Prostate gland (tissue), 2 donors: ENCODE measurements at regions not wholly inside any gene's neighbourhood (a gene's known extent, or its start where the extent isn't known, plus 50 kb on each side); places are given as distances from the start of the nearest gene placed in this dataset.
"Not testable (repeated sequence)": the region's sequence is repeated elsewhere in the genome, so short reads cannot be mapped to it uniquely, and the experiment has no call there.

Experiments
- DNase-seq: peaks from one replicate; pipeline ENCODE4 v3.0.0-alpha.2; 2019; ENCODE audit warnings: low spot score
- H3K27ac ChIP-seq, 2 donors: fragments of 200-600 bp; sonication (generic); 2 replicates each; pipeline ENCODE4 v1.5.1; 2017 to 2019
- H3K27me3 ChIP-seq: fragments of 200-600 bp; sonication (generic); replicated peaks from 2 replicates; pipeline ENCODE4 v1.5.1; 2019; ENCODE audit not compliant: insufficient read depth
- H3K36me3 ChIP-seq, 2 donors: fragments of 200-600 bp; sonication (generic); 1 replicate in 1 of 2; 2 replicates in 1 of 2; pipeline versions ENCODE4 v1.5.1 to v1.8.1; 2017 to 2019
- H3K4me1 ChIP-seq: fragments of 200-600 bp; sonication (generic); replicated peaks from 2 replicates; pipeline ENCODE4 v1.5.1; 2019
- H3K4me3 ChIP-seq, 2 donors: fragments of 200-600 bp; sonication (generic); 2 replicates each; pipeline ENCODE4 v1.5.1; 2017 to 2019
- H3K9me3 ChIP-seq: fragments of 200-600 bp; sonication (generic); 2 replicates; pipeline ENCODE4 v1.5.1; 2017
- POLR2A ChIP-seq: fragments of 450-650 bp; IDR thresholded peaks from one replicate; pipeline ENCODE4 v1.6.1; 2016; ENCODE audit warnings: antibody characterized with exemption, mild to moderate bottlenecking
- POLR2AphosphoS5 ChIP-seq: sonication (generic); formaldehyde crosslinking; IDR thresholded peaks from one replicate; pipeline ENCODE4 v1.6.1; 2017; ENCODE audit warnings: antibody characterized with exemption
- WGBS: methylation state at CpG from one replicate; pipeline ENCODE4 v1.1.5; 2018; 5-methylcytosine and 5-hydroxymethylcytosine counted together
- intact Hi-C: fragments of 100-400 bp; cut with DNase I; formaldehyde crosslinking; loops from one replicate; pipeline ENCODE4 v1.14.2; 2022
- TF ChIP-seq, protein P1 (sequence below), 4 experiments: fragments of 200-600 bp in 2 of 4; fragments of 450-650 bp in 2 of 4; sonication (generic) in 2 of 4; IDR thresholded peaks; 1 replicate in 3 of 4; 2 replicates in 1 of 4; pipeline ENCODE4 v1.5.1; 2016 to 2019; ENCODE audit warnings: antibody characterized with exemption in 4 of 4, mild to moderate bottlenecking in 2 of 4, moderate library complexity in 2 of 4

GRCh38 chr9:97221478-97222355 lies 85.7 kb upstream of the CCDC180 start:
- intact Hi-C loops, H3K9me3 ChIP-seq, H3K27ac ChIP-seq, H3K36me3 ChIP-seq, H3K27me3 ChIP-seq, H3K4me1 ChIP-seq: not testable (repeated sequence)
- WGBS = 0% methylated on average over 47 of the region's 78 CpGs
- peak overlapping the region; percentile 10 to 23 for H3K4me3 ChIP-seq
- TF ChIP-seq POLR2AphosphoS5 = peak; percentile 14
- peak; percentile 67 for DNase-seq

DNA sequence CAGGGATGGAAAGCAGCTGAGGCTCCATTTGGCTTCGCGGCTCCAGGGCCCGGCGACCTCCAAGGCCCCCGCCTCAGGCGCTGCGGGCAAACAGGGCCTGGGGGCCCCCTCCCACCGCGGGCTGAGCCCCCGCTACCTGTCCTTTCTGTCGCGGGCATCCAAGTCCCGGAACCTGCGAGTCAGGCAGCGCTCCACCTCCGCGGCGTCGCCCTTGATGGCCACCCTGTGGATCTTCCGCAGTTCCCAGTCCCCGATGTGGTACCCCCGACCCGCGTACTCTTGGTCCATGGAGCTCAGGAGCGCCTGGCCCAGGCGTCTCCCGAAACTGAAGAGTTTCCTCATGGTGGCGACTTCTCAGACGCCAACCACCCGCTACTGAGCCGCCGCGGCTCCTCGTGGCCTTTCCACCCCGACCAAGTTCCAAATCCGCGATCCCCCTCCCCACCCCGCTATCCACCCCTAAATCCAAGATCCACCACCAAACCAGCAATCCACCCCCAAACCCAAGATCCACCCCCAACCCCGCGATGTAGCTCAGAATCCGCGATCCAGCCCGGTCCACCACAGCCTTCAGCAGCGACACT lies 86.5 kb upstream of the CCDC180 start:
- DNase-seq = no peak
- peak overlapping the region; percentile 10 to 23 for H3K4me3 ChIP-seq

DNA sequence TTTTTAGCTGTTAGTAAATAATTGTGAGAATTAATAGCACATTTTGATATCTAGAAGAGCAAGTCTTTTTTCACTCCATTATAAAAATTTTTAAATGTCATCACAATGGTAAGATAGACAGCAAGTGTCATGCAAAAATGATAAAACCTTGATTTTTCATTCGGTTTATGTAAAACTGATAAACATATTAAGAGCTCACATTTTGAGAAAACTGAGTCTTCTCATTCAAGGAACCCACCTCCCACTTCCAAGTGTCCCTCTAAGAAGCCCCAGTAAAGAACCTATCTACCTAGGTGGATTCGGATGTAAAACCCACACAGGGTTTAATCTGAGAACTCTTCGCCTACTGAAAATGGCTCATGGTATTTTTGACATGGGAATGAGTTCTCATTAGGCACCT lies 87.1 kb upstream of the CCDC180 start:
- H3K27ac ChIP-seq, H3K4me3 ChIP-seq, H3K27me3 ChIP-seq, H3K9me3 ChIP-seq, H3K36me3 ChIP-seq, DNase-seq, H3K4me1 ChIP-seq, intact Hi-C loops: not testable (repeated sequence)
- WGBS = 43% methylated on average over 3 of the region's 3 CpGs

More for the DNA sequence above, 86.5 kb upstream of the CCDC180 start:
- WGBS = 5% methylated on average over 31 of the region's 44 CpGs
- TF ChIP-seq, protein P1, sequence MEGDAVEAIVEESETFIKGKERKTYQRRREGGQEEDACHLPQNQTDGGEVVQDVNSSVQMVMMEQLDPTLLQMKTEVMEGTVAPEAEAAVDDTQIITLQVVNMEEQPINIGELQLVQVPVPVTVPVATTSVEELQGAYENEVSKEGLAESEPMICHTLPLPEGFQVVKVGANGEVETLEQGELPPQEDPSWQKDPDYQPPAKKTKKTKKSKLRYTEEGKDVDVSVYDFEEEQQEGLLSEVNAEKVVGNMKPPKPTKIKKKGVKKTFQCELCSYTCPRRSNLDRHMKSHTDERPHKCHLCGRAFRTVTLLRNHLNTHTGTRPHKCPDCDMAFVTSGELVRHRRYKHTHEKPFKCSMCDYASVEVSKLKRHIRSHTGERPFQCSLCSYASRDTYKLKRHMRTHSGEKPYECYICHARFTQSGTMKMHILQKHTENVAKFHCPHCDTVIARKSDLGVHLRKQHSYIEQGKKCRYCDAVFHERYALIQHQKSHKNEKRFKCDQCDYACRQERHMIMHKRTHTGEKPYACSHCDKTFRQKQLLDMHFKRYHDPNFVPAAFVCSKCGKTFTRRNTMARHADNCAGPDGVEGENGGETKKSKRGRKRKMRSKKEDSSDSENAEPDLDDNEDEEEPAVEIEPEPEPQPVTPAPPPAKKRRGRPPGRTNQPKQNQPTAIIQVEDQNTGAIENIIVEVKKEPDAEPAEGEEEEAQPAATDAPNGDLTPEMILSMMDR (IDR thresholded peaks at IDR 0.05) = no peak
- TF ChIP-seq POLR2A (no peak), POLR2AphosphoS5 (no peak)
- no peak overlapping the region for H3K27ac ChIP-seq
- H3K36me3 ChIP-seq = no peaks in the 10 kb centered on the region
- no peaks in the 10 kb centered on the region for H3K4me1 ChIP-seq
- intact Hi-C loops = no loop called here
- no peaks in the 10 kb centered on the region for H3K9me3 ChIP-seq
- H3K27me3 ChIP-seq = no peaks in the 10 kb centered on the region

DNA sequence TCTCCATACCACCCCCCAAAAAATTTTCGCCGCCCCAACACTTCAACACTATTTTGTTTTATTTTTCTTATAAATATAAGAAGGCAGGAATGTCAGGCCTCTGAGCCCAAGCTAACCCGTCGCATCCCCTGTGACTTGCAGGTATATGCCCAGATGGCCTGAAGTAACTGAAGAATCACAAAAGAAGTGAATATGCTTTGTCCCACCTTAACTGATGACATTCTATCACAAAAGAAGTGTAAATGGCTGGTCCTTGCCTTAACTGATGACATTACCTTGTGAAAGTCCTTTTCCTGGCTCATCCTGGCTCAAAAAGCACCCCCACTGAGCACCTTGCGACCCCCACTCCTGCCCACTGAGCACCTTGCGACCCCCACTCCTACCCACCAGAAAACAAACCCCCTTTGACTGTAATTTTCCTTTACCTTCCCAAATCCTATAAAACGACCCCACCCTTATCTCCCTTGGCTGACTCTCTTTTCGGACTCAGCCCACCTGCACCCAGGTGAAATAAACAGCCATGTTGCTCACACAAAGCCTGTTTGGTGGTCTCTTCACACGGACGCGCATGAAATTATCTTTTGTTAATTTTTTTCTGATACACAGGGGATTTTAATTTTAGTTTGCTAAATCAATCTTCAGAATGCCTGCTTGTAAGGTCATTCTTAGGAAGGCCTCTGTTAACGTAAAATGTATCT lies 87.9 kb upstream of the CCDC180 start:
- H3K4me3 ChIP-seq, intact Hi-C loops, DNase-seq, H3K4me1 ChIP-seq, H3K27ac ChIP-seq, H3K36me3 ChIP-seq, H3K9me3 ChIP-seq, H3K27me3 ChIP-seq: not testable (repeated sequence)
- 52% methylated on average over 12 of the region's 12 CpGs for WGBS

DNA sequence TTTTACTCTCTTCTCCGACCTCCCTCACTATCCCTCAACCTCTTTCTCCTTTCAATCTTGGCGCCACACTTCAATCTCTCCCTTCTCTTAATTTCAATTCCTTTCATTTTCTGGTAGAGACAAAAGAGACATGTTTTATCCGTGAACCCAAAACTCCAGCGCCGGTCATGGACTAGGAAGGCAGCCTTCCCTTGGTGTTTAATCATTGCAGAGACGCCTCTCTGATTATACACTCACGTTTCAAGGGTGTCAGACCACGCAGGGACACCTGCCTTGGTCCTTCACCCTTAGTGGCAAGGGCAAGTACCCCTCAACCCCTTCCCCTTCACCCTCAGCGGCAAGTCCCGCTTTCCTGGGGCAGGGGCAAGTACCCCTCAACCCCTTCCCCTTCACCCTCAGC lies 92.3 kb upstream of the CCDC180 start:
- H3K4me1 ChIP-seq, DNase-seq, H3K36me3 ChIP-seq, H3K9me3 ChIP-seq, H3K27me3 ChIP-seq, intact Hi-C loops, H3K27ac ChIP-seq, H3K4me3 ChIP-seq: not testable (repeated sequence)
- 98% methylated on average over 9 of the region's 10 CpGs for WGBS

GRCh38 chr9:97214556-97214955 lies 92.9 kb upstream of the CCDC180 start:
- DNase-seq, intact Hi-C loops: not testable (repeated sequence)

GRCh38 chr9:97199683-97200082 lies 107.8 kb upstream of the CCDC180 start:
- not testable (repeated sequence) for H3K9me3 ChIP-seq, DNase-seq

More at GRCh38 chr9:97214556-97214955, 92.9 kb upstream of the CCDC180 start:
- not testable (repeated sequence) for H3K4me3 ChIP-seq, H3K9me3 ChIP-seq, H3K27me3 ChIP-seq, H3K27ac ChIP-seq, H3K36me3 ChIP-seq, H3K4me1 ChIP-seq
- 86% methylated on average over 6 of the region's 6 CpGs for WGBS

GRCh38 chr9:97193767-97194166 lies 113.7 kb upstream of the CCDC180 start:
- H3K36me3 ChIP-seq, H3K9me3 ChIP-seq, intact Hi-C loops, H3K27me3 ChIP-seq, H3K4me3 ChIP-seq, DNase-seq, H3K4me1 ChIP-seq, H3K27ac ChIP-seq: not testable (repeated sequence)
- 98% methylated on average over 4 of the region's 4 CpGs for WGBS

More at GRCh38 chr9:97199683-97200082, 107.8 kb upstream of the CCDC180 start:
- H3K27me3 ChIP-seq, H3K4me3 ChIP-seq, H3K27ac ChIP-seq, H3K4me1 ChIP-seq, intact Hi-C loops, H3K36me3 ChIP-seq: not testable (repeated sequence)
- 97% methylated on average over 20 of the region's 20 CpGs for WGBS
